DND-41 (cell line): ENCODE measurements at regions not wholly inside any gene's neighbourhood (a gene's known extent, or its start where the extent isn't known, plus 50 kb on each side); places are given as distances from the start of the nearest gene placed in this dataset.

Experiments
- EZH2 ChIP-seq: IDR thresholded peaks from 3 replicates; pipeline ENCODE4 v1.6.1; 2012; ENCODE audit warnings: borderline replicate concordance, low read depth, mild to moderate bottlenecking, moderate library complexity, low read length, inconsistent platforms; ENCODE audit not compliant: severe bottlenecking
- TF ChIP-seq, protein P1 (sequence below): IDR thresholded peaks from 2 replicates; pipeline ENCODE4 v1.5.1; 2012; ENCODE audit warnings: borderline replicate concordance, low read length, moderate library complexity, mild to moderate bottlenecking; ENCODE audit not compliant: poor library complexity, severe bottlenecking; ENCODE audit errors: extremely low read depth

DNA sequence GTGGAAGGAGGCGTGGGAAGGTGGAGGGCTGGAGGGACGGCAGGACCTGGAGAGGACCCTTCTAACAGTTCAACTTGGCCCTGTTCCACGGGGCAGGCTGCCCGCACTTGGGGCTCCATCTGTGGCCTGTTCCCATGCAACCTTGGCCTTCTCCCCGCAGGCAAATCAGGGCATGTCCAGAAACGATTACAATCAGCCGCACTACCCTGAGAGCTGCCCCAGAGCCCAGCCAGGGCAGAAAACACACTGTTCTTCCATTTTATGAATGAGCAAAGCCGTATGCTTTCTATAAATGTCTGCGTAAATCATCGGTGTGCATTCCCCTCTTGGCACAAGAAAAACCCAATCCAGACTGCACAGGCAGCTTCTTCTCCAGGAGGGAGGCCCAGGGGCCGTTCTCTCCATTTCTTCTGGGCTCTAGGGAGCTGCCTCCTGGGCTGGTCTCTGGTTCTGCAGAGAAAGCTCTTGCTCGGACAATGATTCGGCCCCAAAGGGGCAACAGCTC is 228.7 kb downstream of the SOX9 start:
- TF ChIP-seq, protein P1, sequence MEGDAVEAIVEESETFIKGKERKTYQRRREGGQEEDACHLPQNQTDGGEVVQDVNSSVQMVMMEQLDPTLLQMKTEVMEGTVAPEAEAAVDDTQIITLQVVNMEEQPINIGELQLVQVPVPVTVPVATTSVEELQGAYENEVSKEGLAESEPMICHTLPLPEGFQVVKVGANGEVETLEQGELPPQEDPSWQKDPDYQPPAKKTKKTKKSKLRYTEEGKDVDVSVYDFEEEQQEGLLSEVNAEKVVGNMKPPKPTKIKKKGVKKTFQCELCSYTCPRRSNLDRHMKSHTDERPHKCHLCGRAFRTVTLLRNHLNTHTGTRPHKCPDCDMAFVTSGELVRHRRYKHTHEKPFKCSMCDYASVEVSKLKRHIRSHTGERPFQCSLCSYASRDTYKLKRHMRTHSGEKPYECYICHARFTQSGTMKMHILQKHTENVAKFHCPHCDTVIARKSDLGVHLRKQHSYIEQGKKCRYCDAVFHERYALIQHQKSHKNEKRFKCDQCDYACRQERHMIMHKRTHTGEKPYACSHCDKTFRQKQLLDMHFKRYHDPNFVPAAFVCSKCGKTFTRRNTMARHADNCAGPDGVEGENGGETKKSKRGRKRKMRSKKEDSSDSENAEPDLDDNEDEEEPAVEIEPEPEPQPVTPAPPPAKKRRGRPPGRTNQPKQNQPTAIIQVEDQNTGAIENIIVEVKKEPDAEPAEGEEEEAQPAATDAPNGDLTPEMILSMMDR, result no peak
- no peak for TF ChIP-seq EZH2
